GM12878 (cell line): ENCODE measurements at regions not wholly inside any gene's neighbourhood (a gene's known extent, or its start where the extent isn't known, plus 50 kb on each side); places are given as distances from the start of the nearest gene placed in this dataset.

Source experiments
- ATAC-seq: fragments of 200-7000 bp; cut with Tn5 transposase; 3 replicates; pipeline ENCODE4 v1.9.1; 2020; ENCODE audit warnings: mild to moderate bottlenecking, moderate library complexity
- BruUV-seq: library from RNA; stranded (reverse); fragments of 400-500 nt; replicated peaks from 2 replicates; lab custom pipeline; 2021; lab: Mats Ljungman, UMichigan
- CTCF ChIA-PET: fragments of 300-600 bp; sonication (Branson Sonifier 250); formaldehyde crosslinking; extraction: SDS; loops from one replicate; lab custom pipeline; 2021; ENCODE audit warnings: inconsistent platforms; lab: Yijun Ruan, JAX
- POLR2A ChIA-PET: fragments of 350-600 bp; formaldehyde crosslinking; extraction: SDS; loops from one replicate; lab custom pipeline; 2021; ENCODE audit warnings: inconsistent platforms; lab: Charles Lee
- RAD21 ChIA-PET: fragments of 300-600 bp; sonication (Branson Sonifier 250); formaldehyde crosslinking; loops from one replicate; lab custom pipeline; 2023; ENCODE audit warnings: antibody characterized with exemption; ENCODE audit not compliant: unreplicated experiment; lab: Charles Lee
- SMC1A ChIA-PET: fragments of 300-600 bp; sonication (Branson Sonifier 250); formaldehyde crosslinking; loops from one replicate; lab custom pipeline; 2023; ENCODE audit not compliant: unreplicated experiment, uncharacterized antibody; lab: Charles Lee
- DNase-seq: peaks from one replicate; pipeline ENCODE4 v3.0.0-alpha.2; 2011; ENCODE audit warnings: low read depth, low spot score
- FAIRE-seq: peaks from 3 replicates; lab custom pipeline; 2011; peaks lifted over from hg19 to GRCh38; lab: Jason Lieb, UNC
- H2AFZ ChIP-seq: 2 replicates; pipeline ENCODE4 v1.6.0; 2011; ENCODE audit warnings: low read depth, low read length, control low read depth; ENCODE audit not compliant: control insufficient read depth
- H3K27ac ChIP-seq: 2 replicates; pipeline ENCODE4 v1.5.1; 2011; ENCODE audit warnings: control low read depth; ENCODE audit not compliant: control insufficient read depth, insufficient read depth
- H3K27me3 ChIP-seq, 2 experiments: replicated peaks in 1 of 2; 2 replicates each; pipeline versions ENCODE4 v1.6.0 to v1.6.1; 2011; ENCODE audit warnings: low read length in 1 of 2; ENCODE audit not compliant: control insufficient read depth in 2 of 2, insufficient read depth in 2 of 2
- H3K36me3 ChIP-seq, 2 experiments: 2 replicates each; pipeline ENCODE4 v1.5.1; 2011; ENCODE audit warnings: low read length in 1 of 2; ENCODE audit not compliant: control insufficient read depth in 2 of 2, insufficient read depth in 2 of 2
- H3K4me1 ChIP-seq: 2 replicates; pipeline ENCODE4 v1.6.1; 2011; ENCODE audit warnings: mild to moderate bottlenecking, low read length, moderate library complexity, mixed read lengths; ENCODE audit not compliant: control insufficient read depth, insufficient read depth
- H3K4me2 ChIP-seq: 2 replicates; pipeline ENCODE4 v1.6.0; 2011; ENCODE audit warnings: control low read depth; ENCODE audit not compliant: control insufficient read depth, insufficient read depth
- H3K4me3 ChIP-seq: fragments of 200-600 bp; sonication (generic); 2 replicates; pipeline ENCODE4 v1.5.1; 2016
- H3K79me2 ChIP-seq: 2 replicates; pipeline ENCODE4 v1.6.0; 2011; ENCODE audit warnings: low read length; ENCODE audit not compliant: control insufficient read depth, insufficient read depth
- H3K9ac ChIP-seq: 2 replicates; pipeline ENCODE4 v1.8.0; 2011; ENCODE audit warnings: low read length, control low read depth, mixed read lengths; ENCODE audit not compliant: control insufficient read depth, insufficient read depth
- H3K9me3 ChIP-seq: replicated peaks from 3 replicates; pipeline ENCODE4 v1.5.1; 2011; ENCODE audit warnings: mild to moderate bottlenecking, low read length; ENCODE audit not compliant: control insufficient read depth, insufficient read depth
- H4K20me1 ChIP-seq: 2 replicates; pipeline ENCODE4 v1.6.0; 2011; ENCODE audit not compliant: control insufficient read depth, insufficient read depth
- HCFC1 ChIP-seq: fragments of 150-350 bp; IDR thresholded peaks from 2 replicates; pipeline ENCODE4 v1.6.1; 2014; ENCODE audit warnings: low read length
- MTA3 ChIP-seq: IDR thresholded peaks from 2 replicates; pipeline ENCODE4 v1.6.1; 2012; ENCODE audit warnings: low read length, inconsistent platforms, borderline replicate concordance
- MYB ChIP-seq: fragments of 150-350 bp; IDR thresholded peaks from 2 replicates; pipeline ENCODE4 v1.6.1; 2014; ENCODE audit warnings: mild to moderate bottlenecking, low read depth, low read length, borderline replicate concordance
- POLR2AphosphoS5 ChIP-seq: IDR thresholded peaks from 2 replicates; pipeline ENCODE4 v1.6.1; 2011; ENCODE audit warnings: mild to moderate bottlenecking, low read length, inconsistent platforms
- SPI1 ChIP-seq: IDR thresholded peaks from 2 replicates; pipeline ENCODE4 v1.6.1; 2011; ENCODE audit warnings: low read depth, mild to moderate bottlenecking, low read length, moderate library complexity, borderline replicate concordance; ENCODE audit not compliant: insufficient read depth
- YY1 ChIP-seq: IDR thresholded peaks from 2 replicates; pipeline ENCODE4 v1.6.1; 2011; ENCODE audit warnings: low read depth, mild to moderate bottlenecking, low read length
- ZNF24 ChIP-seq: fragments of 450-650 bp; IDR thresholded peaks from 2 replicates; pipeline ENCODE4 v1.6.1; 2017; ENCODE audit warnings: antibody characterized with exemption, mild to moderate bottlenecking
- WGBS: methylation state at CpG from one replicate; pipeline ENCODE4 v1.1.6; 2016; ENCODE audit warnings: low lambda C conversion rate; ENCODE audit not compliant: insufficient replicate concordance, insufficient coverage; ENCODE audit errors: missing lambda C conversion rate; 5-methylcytosine and 5-hydroxymethylcytosine counted together
- in situ Hi-C: fragments of 300-500 bp; cut with MboI; formaldehyde crosslinking; loops from 9 replicates; pipeline ENCODE4 v1.14.3; 2018; ENCODE audit warnings: mixed read lengths
- intact Hi-C: fragments of 100-400 bp; cut with micrococcal nuclease; formaldehyde crosslinking; loops from one replicate; pipeline ENCODE4 v1.14.2; 2022; ENCODE audit not compliant: unreplicated experiment
- TF ChIP-seq, protein P1 (sequence below): IDR thresholded peaks from 2 replicates; pipeline ENCODE4 v1.6.1; 2011; ENCODE audit warnings: borderline replicate concordance, low read depth, mild to moderate bottlenecking, moderate library complexity, low read length; ENCODE audit not compliant: insufficient read depth, poor library complexity, severe bottlenecking
- TF ChIP-seq, protein P2 (sequence below): fragments of 450-650 bp; IDR thresholded peaks from 2 replicates; pipeline ENCODE4 v1.6.1; 2016; ENCODE audit warnings: mild to moderate bottlenecking
- TF ChIP-seq, protein P3 (sequence below): fragments of 150-350 bp; IDR thresholded peaks from 2 replicates; pipeline ENCODE4 v1.6.1; 2014; ENCODE audit warnings: mild to moderate bottlenecking, low read depth, low read length

DNA sequence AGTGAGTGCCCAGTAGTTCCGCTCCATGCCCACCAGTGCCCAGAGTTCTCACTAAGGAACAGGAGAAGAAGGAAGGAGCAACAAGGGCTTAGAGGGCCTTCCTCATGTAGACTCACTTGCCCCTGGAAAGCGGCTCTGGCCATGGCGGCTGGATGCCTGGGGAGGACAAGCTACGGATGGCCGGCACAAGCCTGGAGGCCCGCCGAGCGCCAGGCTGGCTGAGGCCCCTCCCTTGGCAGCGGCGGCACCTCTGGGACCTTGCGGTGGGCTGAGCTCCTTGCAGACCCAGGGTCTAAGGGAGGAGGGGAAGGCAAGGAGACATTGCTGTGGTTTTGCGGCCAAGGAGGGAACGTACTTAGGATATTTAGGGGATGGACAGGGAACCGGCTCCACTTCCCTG, 160.1 kb downstream of the SALL1 start:
- ChIA-PET SMC1A (no interaction called here), CTCF (no interaction called here), POLR2A (no interaction called here), RAD21 (no interaction called here)
- Histone ChIP-seq H4K20me1 (no peaks in the 10 kb centered on the region), H2AFZ (no peak overlapping the region), H3K27ac (no peak overlapping the region), H3K4me3 (no peak overlapping the region), H3K9ac (no peak overlapping the region), H3K79me2 (no peaks in the 10 kb centered on the region), H3K9me3 (no peaks in the 10 kb centered on the region; the same call in 2 of the 3 replicates), H3K4me2 (no peak overlapping the region), H3K4me1 (no peaks in the 10 kb centered on the region), H3K36me3 (no peaks in the 10 kb centered on the region), H3K27me3 (no peaks in the 10 kb centered on the region; a peak in 2 of 4 replicates)
- FAIRE-seq (no peak), ATAC-seq (no peak), DNase-seq (no peak)
- in situ Hi-C loops (no loop called here), intact Hi-C loops (no loop called here)
- WGBS, result 73% methylated on average over 14 of the region's 14 CpGs
- BruUV-seq, result no TSS peak
- no peak for TF ChIP-seq MTA3

DNA sequence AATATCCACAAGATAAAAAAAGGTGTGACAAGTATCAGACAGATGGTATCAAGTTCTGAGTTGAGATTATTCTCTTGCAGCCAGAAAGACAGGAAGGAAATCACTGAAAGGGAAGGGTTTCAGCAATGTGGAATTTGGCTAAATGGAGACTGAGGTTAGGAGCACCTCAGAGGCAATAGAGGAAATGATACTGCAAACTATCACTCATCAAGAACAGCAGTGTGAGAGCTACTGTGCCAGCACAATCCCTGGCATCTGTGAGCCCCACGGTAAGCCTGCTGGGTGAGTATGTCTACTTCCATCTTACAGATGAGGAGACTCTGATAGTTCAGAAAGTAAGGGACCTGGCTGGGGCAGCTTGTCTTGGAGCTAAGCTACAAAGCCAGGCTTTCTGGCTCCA, 162.0 kb downstream of the SALL1 start:
- TF ChIP-seq POLR2AphosphoS5 (no peak), MYB (no peak), ZNF24 (no peak), YY1 (no peak), SPI1 (peak; percentile 33; the same call in 1 of the 2 replicates), HCFC1 (no peak)
- TF ChIP-seq, protein P1, sequence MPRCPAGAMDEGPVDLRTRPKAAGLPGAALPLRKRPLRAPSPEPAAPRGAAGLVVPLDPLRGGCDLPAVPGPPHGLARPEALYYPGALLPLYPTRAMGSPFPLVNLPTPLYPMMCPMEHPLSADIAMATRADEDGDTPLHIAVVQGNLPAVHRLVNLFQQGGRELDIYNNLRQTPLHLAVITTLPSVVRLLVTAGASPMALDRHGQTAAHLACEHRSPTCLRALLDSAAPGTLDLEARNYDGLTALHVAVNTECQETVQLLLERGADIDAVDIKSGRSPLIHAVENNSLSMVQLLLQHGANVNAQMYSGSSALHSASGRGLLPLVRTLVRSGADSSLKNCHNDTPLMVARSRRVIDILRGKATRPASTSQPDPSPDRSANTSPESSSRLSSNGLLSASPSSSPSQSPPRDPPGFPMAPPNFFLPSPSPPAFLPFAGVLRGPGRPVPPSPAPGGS, result no peak
- TF ChIP-seq, protein P2, sequence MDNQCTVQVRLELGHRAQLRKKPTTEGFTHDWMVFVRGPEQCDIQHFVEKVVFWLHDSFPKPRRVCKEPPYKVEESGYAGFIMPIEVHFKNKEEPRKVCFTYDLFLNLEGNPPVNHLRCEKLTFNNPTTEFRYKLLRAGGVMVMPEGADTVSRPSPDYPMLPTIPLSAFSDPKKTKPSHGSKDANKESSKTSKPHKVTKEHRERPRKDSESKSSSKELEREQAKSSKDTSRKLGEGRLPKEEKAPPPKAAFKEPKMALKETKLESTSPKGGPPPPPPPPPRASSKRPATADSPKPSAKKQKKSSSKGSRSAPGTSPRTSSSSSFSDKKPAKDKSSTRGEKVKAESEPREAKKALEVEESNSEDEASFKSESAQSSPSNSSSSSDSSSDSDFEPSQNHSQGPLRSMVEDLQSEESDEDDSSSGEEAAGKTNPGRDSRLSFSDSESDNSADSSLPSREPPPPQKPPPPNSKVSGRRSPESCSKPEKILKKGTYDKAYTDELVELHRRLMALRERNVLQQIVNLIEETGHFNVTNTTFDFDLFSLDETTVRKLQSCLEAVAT, result no peak
- TF ChIP-seq, protein P3, sequence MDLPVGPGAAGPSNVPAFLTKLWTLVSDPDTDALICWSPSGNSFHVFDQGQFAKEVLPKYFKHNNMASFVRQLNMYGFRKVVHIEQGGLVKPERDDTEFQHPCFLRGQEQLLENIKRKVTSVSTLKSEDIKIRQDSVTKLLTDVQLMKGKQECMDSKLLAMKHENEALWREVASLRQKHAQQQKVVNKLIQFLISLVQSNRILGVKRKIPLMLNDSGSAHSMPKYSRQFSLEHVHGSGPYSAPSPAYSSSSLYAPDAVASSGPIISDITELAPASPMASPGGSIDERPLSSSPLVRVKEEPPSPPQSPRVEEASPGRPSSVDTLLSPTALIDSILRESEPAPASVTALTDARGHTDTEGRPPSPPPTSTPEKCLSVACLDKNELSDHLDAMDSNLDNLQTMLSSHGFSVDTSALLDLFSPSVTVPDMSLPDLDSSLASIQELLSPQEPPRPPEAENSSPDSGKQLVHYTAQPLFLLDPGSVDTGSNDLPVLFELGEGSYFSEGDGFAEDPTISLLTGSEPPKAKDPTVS, result no peak
- Histone ChIP-seq H3K9me3 (no peaks in the 10 kb centered on the region; the same call in 2 of the 3 replicates), H3K4me1 (no peaks in the 10 kb centered on the region), H3K4me2 (no peak overlapping the region), H3K27me3 (no peaks in the 10 kb centered on the region; a peak in 2 of 4 replicates), H3K4me3 (no peak overlapping the region), H2AFZ (no peak overlapping the region), H3K27ac (no peak overlapping the region), H3K79me2 (no peaks in the 10 kb centered on the region), H3K36me3 (no peaks in the 10 kb centered on the region), H4K20me1 (no peaks in the 10 kb centered on the region), H3K9ac (no peak overlapping the region)
- intact Hi-C loops, result no loop called here
- ChIA-PET RAD21 (no interaction called here), CTCF (interaction anchor here (1.2 kb wide), 1 partner anchor 18 kb away, joined by 4 read pairs; no protein-coding TSS in a partner anchor), POLR2A (no interaction called here), SMC1A (no interaction called here)
- ATAC-seq (no peak), FAIRE-seq (no peak), DNase-seq (no peak)
- BruUV-seq, result no TSS peak
- 0% methylated on average over 1 of the region's 1 CpG for WGBS
- in situ Hi-C loops, result no loop called here
